GM12878 (cell line): ENCODE measurements at regions not wholly inside any gene's neighbourhood (a gene's known extent, or its start where the extent isn't known, plus 50 kb on each side); places are given as distances from the start of the nearest gene placed in this dataset.

Experiments
- ATAC-seq: fragments of 200-7000 bp; cut with Tn5 transposase; 3 replicates; pipeline ENCODE4 v1.9.1; 2020; ENCODE audit warnings: mild to moderate bottlenecking, moderate library complexity
- BruUV-seq: library from RNA; stranded (reverse); fragments of 400-500 nt; replicated peaks from 2 replicates; lab custom pipeline; 2021; lab: Mats Ljungman, UMichigan
- CTCF ChIA-PET: fragments of 300-600 bp; sonication (Branson Sonifier 250); formaldehyde crosslinking; extraction: SDS; loops from one replicate; lab custom pipeline; 2021; ENCODE audit warnings: inconsistent platforms; lab: Yijun Ruan, JAX
- POLR2A ChIA-PET: fragments of 350-600 bp; formaldehyde crosslinking; extraction: SDS; loops from one replicate; lab custom pipeline; 2021; ENCODE audit warnings: inconsistent platforms; lab: Charles Lee
- RAD21 ChIA-PET: fragments of 300-600 bp; sonication (Branson Sonifier 250); formaldehyde crosslinking; loops from one replicate; lab custom pipeline; 2023; ENCODE audit warnings: antibody characterized with exemption; ENCODE audit not compliant: unreplicated experiment; lab: Charles Lee
- SMC1A ChIA-PET: fragments of 300-600 bp; sonication (Branson Sonifier 250); formaldehyde crosslinking; loops from one replicate; lab custom pipeline; 2023; ENCODE audit not compliant: unreplicated experiment, uncharacterized antibody; lab: Charles Lee
- DNase-seq: peaks from one replicate; pipeline ENCODE4 v3.0.0-alpha.2; 2011; ENCODE audit warnings: low read depth, low spot score
- FAIRE-seq: peaks from 3 replicates; lab custom pipeline; 2011; peaks lifted over from hg19 to GRCh38; lab: Jason Lieb, UNC
- H2AFZ ChIP-seq: 2 replicates; pipeline ENCODE4 v1.6.0; 2011; ENCODE audit warnings: low read depth, low read length, control low read depth; ENCODE audit not compliant: control insufficient read depth
- H3K27ac ChIP-seq: 2 replicates; pipeline ENCODE4 v1.5.1; 2011; ENCODE audit warnings: control low read depth; ENCODE audit not compliant: control insufficient read depth, insufficient read depth
- H3K27me3 ChIP-seq, 2 experiments: replicated peaks in 1 of 2; 2 replicates each; pipeline versions ENCODE4 v1.6.0 to v1.6.1; 2011; ENCODE audit warnings: low read length in 1 of 2; ENCODE audit not compliant: control insufficient read depth in 2 of 2, insufficient read depth in 2 of 2
- H3K36me3 ChIP-seq, 2 experiments: 2 replicates each; pipeline ENCODE4 v1.5.1; 2011; ENCODE audit warnings: low read length in 1 of 2; ENCODE audit not compliant: control insufficient read depth in 2 of 2, insufficient read depth in 2 of 2
- H3K4me1 ChIP-seq: 2 replicates; pipeline ENCODE4 v1.6.1; 2011; ENCODE audit warnings: mild to moderate bottlenecking, low read length, moderate library complexity, mixed read lengths; ENCODE audit not compliant: control insufficient read depth, insufficient read depth
- H3K4me2 ChIP-seq: 2 replicates; pipeline ENCODE4 v1.6.0; 2011; ENCODE audit warnings: control low read depth; ENCODE audit not compliant: control insufficient read depth, insufficient read depth
- H3K4me3 ChIP-seq: fragments of 200-600 bp; sonication (generic); 2 replicates; pipeline ENCODE4 v1.5.1; 2016
- H3K79me2 ChIP-seq: 2 replicates; pipeline ENCODE4 v1.6.0; 2011; ENCODE audit warnings: low read length; ENCODE audit not compliant: control insufficient read depth, insufficient read depth
- H3K9ac ChIP-seq: 2 replicates; pipeline ENCODE4 v1.8.0; 2011; ENCODE audit warnings: low read length, control low read depth, mixed read lengths; ENCODE audit not compliant: control insufficient read depth, insufficient read depth
- H3K9me3 ChIP-seq: replicated peaks from 3 replicates; pipeline ENCODE4 v1.5.1; 2011; ENCODE audit warnings: mild to moderate bottlenecking, low read length; ENCODE audit not compliant: control insufficient read depth, insufficient read depth
- H4K20me1 ChIP-seq: 2 replicates; pipeline ENCODE4 v1.6.0; 2011; ENCODE audit not compliant: control insufficient read depth, insufficient read depth
- CREB1 ChIP-seq: IDR thresholded peaks from 2 replicates; pipeline ENCODE4 v1.6.1; 2012; ENCODE audit warnings: low read depth, mild to moderate bottlenecking, inconsistent platforms
- CREM ChIP-seq: IDR thresholded peaks from 2 replicates; pipeline ENCODE4 v1.6.1; 2014; ENCODE audit warnings: antibody characterized with exemption, low read depth
- ESRRA ChIP-seq: IDR thresholded peaks from 2 replicates; pipeline ENCODE4 v1.6.1; 2012; ENCODE audit warnings: mild to moderate bottlenecking, low read length, improper control_type of control experiment
- ETV6 ChIP-seq, 2 experiments: fragments of 450-650 bp in 1 of 2; IDR thresholded peaks in 1 of 2; conservative IDR thresholded peaks in 1 of 2; 2 replicates each; pipeline ENCODE4 v1.6.1; 2014; ENCODE audit warnings: antibody characterized with exemption in 1 of 2, borderline replicate concordance in 1 of 2, low read depth in 1 of 2, mild to moderate bottlenecking in 1 of 2, moderate library complexity in 1 of 2
- NFIC ChIP-seq: IDR thresholded peaks from 2 replicates; pipeline ENCODE4 v1.6.1; 2012; ENCODE audit warnings: low read depth, mild to moderate bottlenecking, inconsistent platforms, low read length, moderate library complexity
- POLR2A ChIP-seq: IDR thresholded peaks from 2 replicates; pipeline ENCODE4 v1.6.1; 2011; ENCODE audit warnings: low read depth, mild to moderate bottlenecking, low read length
- POLR2AphosphoS5 ChIP-seq: IDR thresholded peaks from 2 replicates; pipeline ENCODE4 v1.6.1; 2011; ENCODE audit warnings: mild to moderate bottlenecking, low read length, inconsistent platforms
- RAD21 ChIP-seq: IDR thresholded peaks from 2 replicates; pipeline ENCODE4 v1.6.1; 2011; ENCODE audit warnings: mild to moderate bottlenecking, low read depth, low read length, moderate library complexity; ENCODE audit not compliant: insufficient read depth
- RELA ChIP-seq: fragments of 450-650 bp; IDR thresholded peaks from 2 replicates; pipeline ENCODE4 v1.8.0; 2014; ENCODE audit warnings: borderline replicate concordance; ENCODE audit not compliant: partially characterized antibody
- SMAD5 ChIP-seq: IDR thresholded peaks from 2 replicates; pipeline ENCODE4 v1.6.1; 2016; ENCODE audit warnings: antibody characterized with exemption, low read depth
- SPI1 ChIP-seq: IDR thresholded peaks from 2 replicates; pipeline ENCODE4 v1.6.1; 2011; ENCODE audit warnings: low read depth, mild to moderate bottlenecking, low read length, moderate library complexity, borderline replicate concordance; ENCODE audit not compliant: insufficient read depth
- TCF12 ChIP-seq: IDR thresholded peaks from 2 replicates; pipeline ENCODE4 v1.6.1; 2011; ENCODE audit warnings: low read depth, mild to moderate bottlenecking, low read length
- TCF3 ChIP-seq: IDR thresholded peaks from 2 replicates; pipeline ENCODE4 v1.6.1; 2012; ENCODE audit warnings: low read depth, mild to moderate bottlenecking, low read length, borderline replicate concordance; ENCODE audit not compliant: insufficient read depth
- YY1 ChIP-seq: IDR thresholded peaks from 2 replicates; pipeline ENCODE4 v1.6.1; 2011; ENCODE audit warnings: low read depth, mild to moderate bottlenecking, low read length
- ZBED1 ChIP-seq: IDR thresholded peaks from 2 replicates; pipeline ENCODE4 v1.6.1; 2016; ENCODE audit warnings: borderline replicate concordance
- ZNF217 ChIP-seq: fragments of 450-650 bp; IDR thresholded peaks from 2 replicates; pipeline ENCODE4 v1.6.1; 2017; ENCODE audit warnings: antibody characterized with exemption, mild to moderate bottlenecking
- ZNF274 ChIP-seq: IDR thresholded peaks from one replicate; pipeline ENCODE4 v1.8.0; 2011; ENCODE audit not compliant: insufficient read length, insufficient read depth
- WGBS: methylation state at CpG from one replicate; pipeline ENCODE4 v1.1.6; 2016; ENCODE audit warnings: low lambda C conversion rate; ENCODE audit not compliant: insufficient replicate concordance, insufficient coverage; ENCODE audit errors: missing lambda C conversion rate; 5-methylcytosine and 5-hydroxymethylcytosine counted together
- in situ Hi-C: fragments of 300-500 bp; cut with MboI; formaldehyde crosslinking; loops from 9 replicates; pipeline ENCODE4 v1.14.3; 2018; ENCODE audit warnings: mixed read lengths
- intact Hi-C: fragments of 100-400 bp; cut with micrococcal nuclease; formaldehyde crosslinking; loops from one replicate; pipeline ENCODE4 v1.14.2; 2022; ENCODE audit not compliant: unreplicated experiment
- TF ChIP-seq, protein P1 (sequence below): IDR thresholded peaks from 2 replicates; pipeline ENCODE4 v1.6.1; 2011; ENCODE audit warnings: borderline replicate concordance, low read depth, mild to moderate bottlenecking, moderate library complexity, mixed read lengths, low read length; ENCODE audit not compliant: insufficient read depth; ENCODE audit errors: extremely low read length
- TF ChIP-seq, protein P2 (sequence below): IDR thresholded peaks from 2 replicates; pipeline ENCODE4 v1.6.1; 2012; ENCODE audit warnings: low read depth, low read length, improper control_type of control experiment

DNA sequence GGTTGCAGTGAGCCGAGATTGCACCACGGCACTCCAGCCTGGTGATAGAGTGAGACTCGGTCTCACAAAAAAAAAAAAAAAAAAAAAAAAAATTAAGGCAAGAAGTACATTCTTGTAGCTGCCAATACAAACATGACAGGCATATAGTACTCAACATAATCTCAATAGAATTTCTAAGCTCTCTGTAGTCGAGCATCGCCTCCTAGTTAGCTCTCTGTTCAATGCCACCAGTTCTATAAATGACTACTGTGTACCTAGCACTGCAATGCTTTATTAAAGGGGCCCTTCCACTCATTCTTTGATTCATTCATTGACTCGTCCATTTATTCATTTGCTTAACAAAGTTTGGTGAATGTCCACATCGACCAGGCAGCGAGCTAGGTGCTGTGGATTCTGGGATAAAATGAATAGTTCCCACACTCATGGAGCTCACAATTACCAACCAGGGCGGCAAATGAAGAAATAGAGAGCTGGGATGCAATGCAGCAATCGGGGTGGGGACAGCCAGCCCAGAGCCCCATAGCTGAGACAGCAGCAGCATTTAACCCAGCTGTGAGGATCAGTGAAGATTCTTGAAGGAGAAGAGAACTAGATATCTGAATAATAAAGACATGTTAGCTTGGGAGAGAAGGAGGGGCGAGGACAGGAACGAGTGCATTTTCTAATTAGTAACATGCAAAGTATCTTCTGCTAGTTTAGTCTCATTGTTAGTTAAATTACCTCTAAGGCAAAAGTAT is 349.8 kb downstream of the LPIN1 start:
- CTCF ChIA-PET, result interaction anchor here (1.2 to 2.6 kb wide), 4 partner anchors 10 to 73 kb away, joined by 3 to 6 read pairs (median 4); no protein-coding TSS in a partner anchor
- no peak for ATAC-seq

More for the DNA sequence above, 349.8 kb downstream of the LPIN1 start:
- H3K4me2 ChIP-seq, result no peak overlapping the region
- no peak for DNase-seq
- no peak overlapping the region for H3K9ac ChIP-seq
- H3K27ac ChIP-seq, result no peak overlapping the region
- H3K27me3 ChIP-seq, result no peaks in the 10 kb centered on the region
- intact Hi-C loops, result no loop called here
- no peaks in the 10 kb centered on the region for H3K79me2 ChIP-seq
- H4K20me1 ChIP-seq, result no peaks in the 10 kb centered on the region
- FAIRE-seq, result no peak
- no peaks in the 10 kb centered on the region for H3K9me3 ChIP-seq
- H2AFZ ChIP-seq, result no peak overlapping the region
- TF ChIP-seq NFIC, result no peak
- TF ChIP-seq RAD21, result no peak
- TF ChIP-seq ZNF217, result no peak
- no peak for TF ChIP-seq ZNF274
- TF ChIP-seq, protein P1, sequence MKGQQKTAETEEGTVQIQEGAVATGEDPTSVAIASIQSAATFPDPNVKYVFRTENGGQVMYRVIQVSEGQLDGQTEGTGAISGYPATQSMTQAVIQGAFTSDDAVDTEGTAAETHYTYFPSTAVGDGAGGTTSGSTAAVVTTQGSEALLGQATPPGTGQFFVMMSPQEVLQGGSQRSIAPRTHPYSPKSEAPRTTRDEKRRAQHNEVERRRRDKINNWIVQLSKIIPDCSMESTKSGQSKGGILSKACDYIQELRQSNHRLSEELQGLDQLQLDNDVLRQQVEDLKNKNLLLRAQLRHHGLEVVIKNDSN, result no peak
- no peak for TF ChIP-seq POLR2AphosphoS5
- no peak for TF ChIP-seq ESRRA
- no peak for TF ChIP-seq CREB1
- TF ChIP-seq CREM, result no peak
- no peak for TF ChIP-seq SPI1
- TF ChIP-seq YY1, result no peak
- TF ChIP-seq ETV6 (conservative IDR thresholded peaks at IDR 0.05 in 1 of 2, IDR thresholded peaks at IDR 0.05 in 1 of 2; ENCODE audit: borderline replicate concordance in 1 of 2, low read depth in 1 of 2), result no peak
- TF ChIP-seq TCF12, result no peak
- TF ChIP-seq RELA, result no peak
- no peak for TF ChIP-seq ZBED1
- no peak for TF ChIP-seq TCF3
- TF ChIP-seq, protein P2, sequence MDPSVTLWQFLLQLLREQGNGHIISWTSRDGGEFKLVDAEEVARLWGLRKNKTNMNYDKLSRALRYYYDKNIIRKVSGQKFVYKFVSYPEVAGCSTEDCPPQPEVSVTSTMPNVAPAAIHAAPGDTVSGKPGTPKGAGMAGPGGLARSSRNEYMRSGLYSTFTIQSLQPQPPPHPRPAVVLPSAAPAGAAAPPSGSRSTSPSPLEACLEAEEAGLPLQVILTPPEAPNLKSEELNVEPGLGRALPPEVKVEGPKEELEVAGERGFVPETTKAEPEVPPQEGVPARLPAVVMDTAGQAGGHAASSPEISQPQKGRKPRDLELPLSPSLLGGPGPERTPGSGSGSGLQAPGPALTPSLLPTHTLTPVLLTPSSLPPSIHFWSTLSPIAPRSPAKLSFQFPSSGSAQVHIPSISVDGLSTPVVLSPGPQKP, result no peak
- TF ChIP-seq POLR2A, result no peak
- no peak for TF ChIP-seq SMAD5
- TF ChIP-seq, all 136 proteins: peak for 0
- no peaks in the 10 kb centered on the region for H3K4me1 ChIP-seq
- SMC1A ChIA-PET, result interaction anchor here (0.6 to 3.1 kb wide), 9 partner anchors 8 to 229 kb away, joined by 3 to 13 read pairs (median 5); no protein-coding TSS in a partner anchor
- RAD21 ChIA-PET, result no interaction called here
- WGBS, result 75% methylated on average over 11 of the region's 12 CpGs
- no peaks in the 10 kb centered on the region for H3K36me3 ChIP-seq
- no peak overlapping the region for H3K4me3 ChIP-seq
- in situ Hi-C loops, result no loop called here
- POLR2A ChIA-PET, result interaction anchor here (0.6 to 2.0 kb wide), 4 partner anchors 8 to 121 kb away, joined by 3 to 7 read pairs (median 4); no protein-coding TSS in a partner anchor
- BruUV-seq, result no TSS peak
